Stimulated activated naive CD8-positive, alpha-beta T cell treated with anti-CD3 and anti-CD28 coated beads, Interleukin-15, amount 100 ng/mL, for 72 hours (primary cell): ENCODE measurements at regions not wholly inside any gene's neighbourhood (a gene's known extent, or its start where the extent isn't known, plus 50 kb on each side); places are given as distances from the start of the nearest gene placed in this dataset.

ENCODE experiments used
- ATAC-seq: fragments of 150-1000 bp; cut with Tn5 transposase; 2 replicates; pipeline ENCODE4 v1.10.0; 2021; ENCODE audit warnings: mild to moderate bottlenecking, moderate library complexity
- DNase-seq, 2 donors: peaks; one replicate each; pipeline ENCODE4 v3.0.0; 2021 to 2022
- H3K27ac Mint-ChIP-seq, 2 donors: one replicate each; pipeline ENCODE4 v1.8.0; 2022; ENCODE audit warnings: mild to moderate bottlenecking in 2 of 2, mixed read lengths in 2 of 2, moderate library complexity in 2 of 2
- H3K27me3 Mint-ChIP-seq: one replicate; pipeline ENCODE4 v1.8.0; 2022; ENCODE audit warnings: mixed read lengths
- H3K4me1 Mint-ChIP-seq: one replicate; pipeline ENCODE4 v1.8.0; 2022; ENCODE audit warnings: mild to moderate bottlenecking, mixed read lengths
- H3K4me3 Mint-ChIP-seq, 2 donors: one replicate each; pipeline ENCODE4 v1.8.0; 2022; ENCODE audit warnings: mild to moderate bottlenecking in 2 of 2, mixed read lengths in 2 of 2, moderate library complexity in 1 of 2
- H3K9me3 Mint-ChIP-seq, 2 donors: one replicate each; pipeline ENCODE4 v1.8.0; 2022; ENCODE audit warnings: mixed read lengths in 2 of 2

DNA sequence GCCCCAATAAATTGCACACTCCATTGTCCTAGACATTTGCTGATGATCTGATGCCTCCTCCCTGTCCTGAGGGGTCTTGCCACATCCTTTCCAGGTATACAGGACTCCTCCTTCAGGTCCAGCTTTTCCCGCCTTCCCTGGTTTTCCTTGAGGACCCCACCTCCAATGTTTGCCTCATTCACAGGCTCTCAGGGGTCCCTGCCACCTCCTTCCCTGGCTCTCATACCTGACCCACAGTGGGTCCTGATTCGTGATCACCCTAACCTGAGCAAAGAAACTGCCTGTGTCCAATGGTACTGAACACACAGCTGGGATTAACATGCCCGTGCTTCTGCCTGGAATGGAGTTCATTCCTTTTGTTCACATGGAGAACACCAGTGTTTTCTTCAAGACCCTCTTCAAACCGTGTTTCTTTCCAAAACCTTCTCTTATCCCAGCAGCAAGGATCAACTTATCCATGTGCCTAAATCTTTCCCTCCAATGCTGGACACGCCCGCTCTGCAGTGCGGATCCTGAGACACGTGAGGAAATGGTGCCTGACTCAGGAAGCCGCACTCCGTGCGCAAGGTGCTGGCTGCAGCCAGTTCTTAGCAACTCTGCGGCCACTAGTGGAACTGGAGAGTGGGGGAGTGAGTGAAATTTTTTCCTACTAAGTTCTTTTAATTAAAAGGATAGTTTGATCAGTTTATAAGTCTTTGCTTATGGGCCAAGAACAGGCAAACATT is 354.6 kb upstream of the SHH start:
- ATAC-seq (no peak), DNase-seq (no peak)
- H3K9me3 Mint-ChIP-seq, result no peaks in the 10 kb centered on the region
- H3K4me1 Mint-ChIP-seq, result no peaks in the 10 kb centered on the region
- no peak overlapping the region for H3K27ac Mint-ChIP-seq
- peaks cover 15% of the 10 kb centered on the region for H3K27me3 Mint-ChIP-seq
- H3K4me3 Mint-ChIP-seq, result no peak overlapping the region

DNA sequence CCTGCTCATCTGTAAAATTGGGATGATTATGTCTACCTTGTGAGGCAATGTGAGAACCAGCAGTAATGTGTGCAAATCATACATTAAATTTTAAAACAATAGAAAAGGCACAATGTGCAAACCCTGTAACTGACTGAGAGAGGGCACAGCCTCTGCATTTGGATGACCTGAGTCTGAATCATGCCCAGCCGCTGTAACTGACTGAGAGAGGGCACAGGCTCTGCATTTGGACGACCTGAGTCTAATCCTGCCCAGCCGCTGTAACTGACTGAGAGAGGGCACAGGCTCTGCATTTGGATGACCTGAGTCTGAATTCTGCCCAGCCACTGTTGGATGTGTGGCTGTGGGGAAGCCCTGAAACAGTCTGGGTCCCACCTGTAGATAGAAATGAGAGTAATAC is 351.5 kb upstream of the SHH start:
- Mint-ChIP-seq H3K27ac (no peak overlapping the region), H3K4me3 (no peak overlapping the region), H3K4me1 (no peaks in the 10 kb centered on the region), H3K27me3 (peaks cover 35% of the 10 kb centered on the region), H3K9me3 (no peaks in the 10 kb centered on the region)
- DNase-seq, result no peak
- no peak for ATAC-seq

DNA sequence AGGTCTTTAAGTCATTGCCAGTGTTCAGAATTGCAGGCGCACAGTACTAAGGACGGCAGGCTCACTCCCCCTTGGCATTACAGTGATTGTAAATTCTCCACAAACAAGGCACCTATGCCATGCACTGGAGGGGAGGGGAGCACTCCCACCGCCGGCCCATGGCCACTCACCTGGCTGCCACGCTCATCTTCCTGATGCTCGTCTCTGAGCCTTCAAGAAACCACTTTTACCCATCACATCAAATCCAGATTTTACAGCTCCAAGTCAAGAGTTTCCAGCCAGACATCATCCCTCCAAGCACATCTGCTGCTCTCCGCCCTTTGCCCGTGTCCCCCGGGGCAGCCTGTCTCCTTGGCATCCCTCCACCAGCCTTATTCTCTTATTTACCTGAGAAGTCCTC is 350.2 kb upstream of the SHH start:
- Mint-ChIP-seq H3K27me3 (peaks cover 37% of the 10 kb centered on the region), H3K4me1 (no peaks in the 10 kb centered on the region), H3K9me3 (no peaks in the 10 kb centered on the region), H3K4me3 (no peak overlapping the region), H3K27ac (no peak overlapping the region)
- DNase-seq (no peak), ATAC-seq (no peak)

GRCh38 chr7:156160811-156161210 is 348.5 kb upstream of the SHH start:
- DNase-seq (no peak), ATAC-seq (no peak)
- Mint-ChIP-seq H3K27me3 (peaks cover 37% of the 10 kb centered on the region), H3K27ac (no peak overlapping the region), H3K9me3 (no peaks in the 10 kb centered on the region), H3K4me1 (no peaks in the 10 kb centered on the region), H3K4me3 (no peak overlapping the region)

DNA sequence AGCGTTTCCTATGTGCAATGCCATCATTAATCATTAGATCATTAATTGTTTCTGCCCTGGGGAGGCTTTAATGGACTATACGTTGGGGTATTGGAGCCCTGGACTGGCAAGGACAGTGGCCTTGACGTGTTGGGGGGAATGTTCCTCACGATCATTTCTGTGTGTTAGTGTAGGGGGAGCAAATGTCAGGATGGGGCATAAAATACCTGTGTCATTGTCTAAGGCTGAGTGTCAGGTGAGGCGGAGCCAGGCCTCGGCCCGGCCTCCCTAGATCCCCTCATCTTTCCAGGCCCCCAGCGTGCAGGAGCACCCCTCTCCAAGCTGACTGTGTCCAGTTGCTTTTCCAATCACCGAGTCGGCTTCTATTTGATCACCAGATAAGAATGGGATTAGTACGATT is 346.4 kb upstream of the SHH start:
- Mint-ChIP-seq H3K4me1 (no peaks in the 10 kb centered on the region), H3K9me3 (peaks cover under 1 to 3% of the 10 kb centered on the region in 2 donors), H3K27ac (no peak overlapping the region), H3K4me3 (no peak overlapping the region), H3K27me3 (peaks cover 37% of the 10 kb centered on the region)
- no peak for DNase-seq
- ATAC-seq, result no peak

DNA sequence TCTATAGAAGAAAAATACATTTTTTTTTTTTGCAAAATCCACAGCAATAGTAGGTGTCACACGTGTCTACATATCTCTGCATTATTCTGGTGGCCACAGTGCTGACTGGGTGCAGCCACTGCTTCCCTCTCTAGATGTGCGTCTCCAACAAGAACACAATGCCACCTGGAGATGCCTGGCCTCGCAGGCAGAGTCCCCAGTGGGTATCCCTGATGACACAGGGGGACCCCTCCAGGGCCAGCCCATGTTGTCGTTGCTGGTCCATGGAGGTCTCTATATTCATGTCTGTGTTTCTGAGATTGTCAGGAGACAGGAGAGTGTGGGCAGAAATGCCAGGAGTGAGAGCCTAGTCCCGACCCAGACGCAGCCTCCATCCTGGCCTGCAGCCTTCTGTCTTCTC is 345.9 kb upstream of the SHH start:
- no peak overlapping the region for H3K27ac Mint-ChIP-seq
- peaks cover 6 to 7% of the 10 kb centered on the region in 2 donors for H3K9me3 Mint-ChIP-seq
- no peak for DNase-seq
- no peaks in the 10 kb centered on the region for H3K4me1 Mint-ChIP-seq
- ATAC-seq, result no peak
- H3K4me3 Mint-ChIP-seq, result no peak overlapping the region
- H3K27me3 Mint-ChIP-seq, result peaks cover 37% of the 10 kb centered on the region

- Mint-ChIP-seq H3K4me3 (no peak overlapping the region), H3K4me1 (no peaks in the 10 kb centered on the region), H3K27ac (no peak overlapping the region), H3K27me3 (peaks cover 32% of the 10 kb centered on the region), H3K9me3 (peaks cover 6 to 7% of the 10 kb centered on the region in 2 donors)
- ATAC-seq, result no peak
- no peak for DNase-seq
These were observed 345.2 kb upstream of the SHH start for GRCh38 chr7:156157409-156158012.

GRCh38 chr7:156156734-156157408 is 344.6 kb upstream of the SHH start:
- ATAC-seq, result no peak
- peaks cover 6 to 7% of the 10 kb centered on the region in 2 donors for H3K9me3 Mint-ChIP-seq
- H3K27ac Mint-ChIP-seq, result no peak overlapping the region
- no peak overlapping the region for H3K4me3 Mint-ChIP-seq
- DNase-seq, result no peak
- H3K4me1 Mint-ChIP-seq, result no peaks in the 10 kb centered on the region
- peaks cover 29% of the 10 kb centered on the region for H3K27me3 Mint-ChIP-seq

GRCh38 chr7:156155988-156156733 is 343.9 kb upstream of the SHH start:
- H3K9me3 Mint-ChIP-seq, result peaks cover 6 to 7% of the 10 kb centered on the region in 2 donors
- no peak overlapping the region for H3K4me3 Mint-ChIP-seq
- ATAC-seq, result peak; percentile 31
- H3K4me1 Mint-ChIP-seq, result no peaks in the 10 kb centered on the region
- DNase-seq, result no peak
- H3K27me3 Mint-ChIP-seq, result peaks cover 34% of the 10 kb centered on the region
- H3K27ac Mint-ChIP-seq, result no peak overlapping the region

- Mint-ChIP-seq H3K27me3 (peaks cover 18% of the 10 kb centered on the region), H3K9me3 (peaks cover 6 to 7% of the 10 kb centered on the region in 2 donors), H3K27ac (no peak overlapping the region), H3K4me3 (no peak overlapping the region), H3K4me1 (no peaks in the 10 kb centered on the region)
- no peak for ATAC-seq
- no peak for DNase-seq
These were observed 341.3 kb upstream of the SHH start for GRCh38 chr7:156153590-156153989.

DNA sequence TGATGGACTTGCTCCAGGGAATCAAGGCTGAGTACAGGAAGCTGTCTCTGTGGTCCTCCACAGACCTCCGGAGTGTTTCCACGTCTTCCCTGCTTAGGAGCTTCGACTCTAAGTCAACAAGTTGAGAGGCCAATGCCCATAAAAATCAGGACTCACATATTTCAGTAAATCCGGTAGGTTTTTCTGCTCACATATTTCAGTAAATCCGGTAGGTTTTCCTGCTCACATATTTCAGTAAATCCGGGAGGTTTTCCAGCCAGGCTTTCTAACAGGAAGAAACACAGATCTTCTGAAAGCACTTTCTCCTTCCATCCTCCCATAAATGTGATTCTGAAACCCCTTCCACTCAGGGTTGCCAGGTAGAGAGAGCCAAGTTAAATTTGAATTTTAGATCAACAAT is 340.1 kb upstream of the SHH start:
- Mint-ChIP-seq H3K4me1 (no peaks in the 10 kb centered on the region), H3K9me3 (peaks cover 6 to 7% of the 10 kb centered on the region in 2 donors), H3K27ac (no peak overlapping the region), H3K4me3 (no peak overlapping the region), H3K27me3 (peaks cover 15% of the 10 kb centered on the region)
- ATAC-seq (no peak), DNase-seq (no peak)

DNA sequence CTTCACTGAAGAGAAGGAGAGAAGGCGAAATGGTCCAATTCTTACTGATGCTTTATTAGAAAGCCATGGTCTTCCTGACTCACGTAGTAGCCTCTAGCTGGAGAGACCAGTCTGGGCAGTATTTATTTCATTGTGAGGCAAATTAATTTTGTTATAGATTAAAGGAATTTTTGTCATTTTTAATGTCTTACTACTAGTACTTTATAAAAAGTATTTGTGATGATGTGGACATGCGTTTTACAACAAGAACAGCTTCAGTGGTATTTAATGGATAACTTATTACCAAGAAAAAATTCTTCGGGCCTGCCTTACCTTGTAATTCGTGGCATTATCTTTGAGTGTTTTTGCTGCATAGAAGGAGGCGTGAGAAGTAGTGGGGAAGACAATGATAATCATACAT is 339.4 kb upstream of the SHH start:
- Mint-ChIP-seq H3K4me3 (no peak overlapping the region), H3K9me3 (peaks cover 6 to 7% of the 10 kb centered on the region in 2 donors), H3K27ac (no peak overlapping the region), H3K4me1 (no peaks in the 10 kb centered on the region), H3K27me3 (peaks cover 10% of the 10 kb centered on the region)
- DNase-seq (no peak), ATAC-seq (no peak)

DNA sequence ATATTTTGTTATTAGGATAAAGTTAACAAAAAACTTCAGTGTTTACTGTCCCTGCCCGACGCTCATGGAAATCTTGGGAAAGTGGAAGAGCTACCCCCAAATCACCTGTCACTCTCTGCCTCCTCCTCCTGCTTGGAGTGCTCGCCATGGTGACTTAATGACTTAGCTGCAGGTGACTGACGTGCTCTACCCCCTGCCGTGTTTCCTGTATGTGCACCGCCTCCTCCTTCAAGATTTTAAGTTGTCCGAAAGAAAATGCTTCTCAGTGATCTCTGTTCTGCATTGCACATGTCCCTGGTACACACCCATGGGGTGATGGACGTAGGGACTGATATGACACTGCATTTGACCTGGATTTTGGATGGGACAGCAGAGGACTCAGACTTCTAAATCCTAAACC is 338.8 kb upstream of the SHH start:
- Mint-ChIP-seq H3K4me3 (no peak overlapping the region), H3K27ac (no peak overlapping the region), H3K9me3 (peaks cover 6 to 7% of the 10 kb centered on the region in 2 donors), H3K27me3 (peaks cover 10% of the 10 kb centered on the region), H3K4me1 (no peaks in the 10 kb centered on the region)
- DNase-seq, result no peak
- ATAC-seq, result no peak

GRCh38 chr7:156148995-156149394 is 336.7 kb upstream of the SHH start:
- H3K27ac Mint-ChIP-seq, result no peak overlapping the region
- H3K27me3 Mint-ChIP-seq, result peaks cover 30% of the 10 kb centered on the region
- no peaks in the 10 kb centered on the region for H3K4me1 Mint-ChIP-seq
- no peak for DNase-seq
- peaks cover 6 to 7% of the 10 kb centered on the region in 2 donors for H3K9me3 Mint-ChIP-seq
- H3K4me3 Mint-ChIP-seq, result no peak overlapping the region
- no peak for ATAC-seq

GRCh38 chr7:156148547-156148946 is 336.3 kb upstream of the SHH start:
- peaks cover 2 to 3% of the 10 kb centered on the region in 2 donors for H3K9me3 Mint-ChIP-seq
- no peak overlapping the region for H3K27ac Mint-ChIP-seq
- no peak overlapping the region for H3K4me3 Mint-ChIP-seq
- no peaks in the 10 kb centered on the region for H3K4me1 Mint-ChIP-seq
- no peak for ATAC-seq
- DNase-seq, result no peak
- H3K27me3 Mint-ChIP-seq, result peaks cover 33% of the 10 kb centered on the region
